ENCODE measurements at regions not wholly inside any gene's neighbourhood (a gene's known extent, or its start where the extent isn't known, plus 50 kb on each side); places are given as distances from the start of the nearest gene placed in this dataset.
"Not testable (repeated sequence)": the region's sequence is repeated elsewhere in the genome, so short reads cannot be mapped to it uniquely, and the experiment has no call there.

- Histone ChIP-seq H3K4me1 (ENCODE audit: control insufficient read depth in 1 of 2, insufficient read depth in 2 of 2, low read length in 2 of 2) (no peaks in the 10 kb centered on the region), H3K27me3 (ENCODE audit: low read depth, low read length) (no peaks in the 10 kb centered on the region), H3K9me3 (ENCODE audit: control insufficient read depth in 1 of 2, low read length in 2 of 2) (no peaks in the 10 kb centered on the region), H3K27ac (ENCODE audit: low read length) (no peak overlapping the region), H3K4me3 (ENCODE audit: low read depth in 1 of 2, low read length in 2 of 2) (no peak overlapping the region), H3K36me3 (ENCODE audit: control insufficient read depth in 1 of 2, insufficient read depth in 2 of 2, low read length in 2 of 2) (no peaks in the 10 kb centered on the region)
These were observed 117.2 kb upstream of the ATP2B1 start for GRCh38 chr12:89825591-89826449.

DNA sequence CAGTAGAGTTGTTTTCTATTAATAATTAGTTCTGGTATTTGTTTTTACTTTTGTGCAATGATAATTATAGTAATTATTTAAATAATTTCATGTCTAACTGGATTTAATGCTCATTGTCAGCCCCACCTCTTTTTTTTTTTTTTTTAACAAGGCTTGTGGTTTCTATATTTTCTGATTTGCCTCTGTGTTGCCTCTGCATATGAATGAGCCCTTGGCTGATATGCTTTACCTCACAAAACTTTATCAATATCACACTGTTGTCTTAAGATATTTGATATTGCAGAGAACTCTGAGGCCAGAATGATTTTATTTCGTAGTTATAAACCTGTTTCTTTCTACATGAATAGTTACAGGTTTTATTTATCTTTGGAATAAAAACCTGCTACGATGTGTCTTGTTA lies 116.2 kb upstream of the ATP2B1 start:
- no peak overlapping the region for H3K27ac ChIP-seq (ENCODE audit: low read length)
- no peaks in the 10 kb centered on the region for H3K9me3 ChIP-seq (ENCODE audit: control insufficient read depth in 1 of 2, low read length in 2 of 2)
- no peaks in the 10 kb centered on the region for H3K36me3 ChIP-seq (ENCODE audit: control insufficient read depth in 1 of 2, insufficient read depth in 2 of 2, low read length in 2 of 2)
- H3K4me1 ChIP-seq (ENCODE audit: control insufficient read depth in 1 of 2, insufficient read depth in 2 of 2, low read length in 2 of 2), result no peaks in the 10 kb centered on the region
- H3K27me3 ChIP-seq (ENCODE audit: low read depth, low read length), result no peaks in the 10 kb centered on the region
- H3K4me3 ChIP-seq (ENCODE audit: low read depth in 1 of 2, low read length in 2 of 2), result no peak overlapping the region

DNA sequence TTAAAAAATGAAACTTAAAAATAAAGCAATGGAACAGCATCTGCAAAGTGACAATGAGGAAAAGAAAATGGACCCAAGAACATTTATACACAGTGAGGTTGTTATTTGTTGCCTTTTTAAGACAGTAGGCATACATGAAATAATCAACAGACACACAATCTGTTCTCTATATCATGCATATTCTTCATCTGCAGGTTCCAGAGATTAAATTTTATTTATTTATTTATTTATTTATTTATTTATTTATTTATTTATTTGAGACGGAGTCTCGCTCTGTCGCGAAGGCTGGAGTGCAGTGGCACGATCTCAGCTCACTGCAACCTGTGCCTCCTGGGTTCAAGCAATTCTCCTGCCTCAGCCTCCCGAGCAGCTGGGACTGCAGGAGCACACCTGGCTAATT lies 114.4 kb upstream of the ATP2B1 start:
- not testable (repeated sequence) for H3K9me3 ChIP-seq (ENCODE audit: control insufficient read depth in 1 of 2, low read length in 2 of 2); H3K4me3 ChIP-seq (ENCODE audit: low read depth in 1 of 2, low read length in 2 of 2); H3K4me1 ChIP-seq (ENCODE audit: control insufficient read depth in 1 of 2, insufficient read depth in 2 of 2, low read length in 2 of 2); H3K27ac ChIP-seq (ENCODE audit: low read length); H3K27me3 ChIP-seq (ENCODE audit: low read depth, low read length); H3K36me3 ChIP-seq (ENCODE audit: control insufficient read depth in 1 of 2, insufficient read depth in 2 of 2, low read length in 2 of 2)

DNA sequence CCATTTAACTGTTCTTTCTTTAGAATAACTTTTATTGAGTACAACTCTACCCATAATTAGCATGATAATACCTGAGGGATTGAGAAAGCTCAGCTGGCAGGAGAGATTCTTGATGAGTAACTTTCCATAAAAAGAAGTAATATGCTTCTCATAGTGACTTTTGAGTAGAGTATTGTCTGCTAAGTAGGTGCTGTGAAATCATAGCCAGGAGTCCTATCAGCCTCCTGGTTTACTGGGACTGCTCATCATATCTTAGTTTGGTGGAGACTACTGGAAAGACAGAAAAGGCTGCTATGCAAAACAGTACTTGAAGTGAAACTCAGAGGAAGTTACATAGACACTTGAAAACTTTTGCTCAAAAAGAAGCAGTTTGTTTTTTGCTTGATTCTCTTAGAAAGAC lies 113.3 kb upstream of the ATP2B1 start:
- Histone ChIP-seq H3K27me3 (ENCODE audit: low read depth, low read length) (no peaks in the 10 kb centered on the region), H3K9me3 (ENCODE audit: control insufficient read depth in 1 of 2, low read length in 2 of 2) (no peaks in the 10 kb centered on the region), H3K4me1 (ENCODE audit: control insufficient read depth in 1 of 2, insufficient read depth in 2 of 2, low read length in 2 of 2) (no peaks in the 10 kb centered on the region)

GRCh38 chr12:89817501-89818226 lies 109.0 kb upstream of the ATP2B1 start:
- no peaks in the 10 kb centered on the region for H3K36me3 ChIP-seq (ENCODE audit: control insufficient read depth in 1 of 2, insufficient read depth in 2 of 2, low read length in 2 of 2)
- no peak overlapping the region for H3K4me3 ChIP-seq (ENCODE audit: low read depth in 1 of 2, low read length in 2 of 2)
- no peaks in the 10 kb centered on the region for H3K9me3 ChIP-seq (ENCODE audit: control insufficient read depth in 1 of 2, low read length in 2 of 2)
- H3K27me3 ChIP-seq (ENCODE audit: low read depth, low read length), result no peaks in the 10 kb centered on the region
- no peaks in the 10 kb centered on the region for H3K4me1 ChIP-seq (ENCODE audit: control insufficient read depth in 1 of 2, insufficient read depth in 2 of 2, low read length in 2 of 2)
- H3K27ac ChIP-seq (ENCODE audit: low read length), result no peak overlapping the region

More for the DNA sequence above, 113.3 kb upstream of the ATP2B1 start:
- H3K4me3 ChIP-seq (ENCODE audit: low read depth in 1 of 2, low read length in 2 of 2), result no peak overlapping the region
- no peaks in the 10 kb centered on the region for H3K36me3 ChIP-seq (ENCODE audit: control insufficient read depth in 1 of 2, insufficient read depth in 2 of 2, low read length in 2 of 2)
- H3K27ac ChIP-seq (ENCODE audit: low read length), result no peak overlapping the region

GRCh38 chr12:89815225-89815624 lies 106.6 kb upstream of the ATP2B1 start:
- H3K36me3 ChIP-seq (ENCODE audit: control insufficient read depth in 1 of 2, insufficient read depth in 2 of 2, low read length in 2 of 2), result no peaks in the 10 kb centered on the region
- no peaks in the 10 kb centered on the region for H3K27me3 ChIP-seq (ENCODE audit: low read depth, low read length)
- H3K4me1 ChIP-seq (ENCODE audit: control insufficient read depth in 1 of 2, insufficient read depth in 2 of 2, low read length in 2 of 2), result no peaks in the 10 kb centered on the region
- H3K4me3 ChIP-seq (ENCODE audit: low read depth in 1 of 2, low read length in 2 of 2), result no peak overlapping the region
- no peaks in the 10 kb centered on the region for H3K9me3 ChIP-seq (ENCODE audit: control insufficient read depth in 1 of 2, low read length in 2 of 2)
- H3K27ac ChIP-seq (ENCODE audit: low read length), result no peak overlapping the region

- Histone ChIP-seq H3K27me3 (ENCODE audit: low read depth, low read length) (no peaks in the 10 kb centered on the region), H3K9me3 (ENCODE audit: control insufficient read depth in 1 of 2, low read length in 2 of 2) (no peaks in the 10 kb centered on the region), H3K36me3 (ENCODE audit: control insufficient read depth in 1 of 2, insufficient read depth in 2 of 2, low read length in 2 of 2) (no peaks in the 10 kb centered on the region), H3K27ac (ENCODE audit: low read length) (no peak overlapping the region), H3K4me1 (ENCODE audit: control insufficient read depth in 1 of 2, insufficient read depth in 2 of 2, low read length in 2 of 2) (no peaks in the 10 kb centered on the region), H3K4me3 (ENCODE audit: low read depth in 1 of 2, low read length in 2 of 2) (no peak overlapping the region)
These were observed 94.8 kb upstream of the ATP2B1 start for GRCh38 chr12:89803412-89803811.

GRCh38 chr12:89801284-89801683 lies 92.6 kb upstream of the ATP2B1 start:
- H3K27me3 ChIP-seq (ENCODE audit: low read depth, low read length), result no peaks in the 10 kb centered on the region
- H3K4me3 ChIP-seq (ENCODE audit: low read depth in 1 of 2, low read length in 2 of 2), result no peak overlapping the region
- no peaks in the 10 kb centered on the region for H3K4me1 ChIP-seq (ENCODE audit: control insufficient read depth in 1 of 2, insufficient read depth in 2 of 2, low read length in 2 of 2)
- H3K36me3 ChIP-seq (ENCODE audit: control insufficient read depth in 1 of 2, insufficient read depth in 2 of 2, low read length in 2 of 2), result no peaks in the 10 kb centered on the region
- no peak overlapping the region for H3K27ac ChIP-seq (ENCODE audit: low read length)
- H3K9me3 ChIP-seq (ENCODE audit: control insufficient read depth in 1 of 2, low read length in 2 of 2), result no peaks in the 10 kb centered on the region

DNA sequence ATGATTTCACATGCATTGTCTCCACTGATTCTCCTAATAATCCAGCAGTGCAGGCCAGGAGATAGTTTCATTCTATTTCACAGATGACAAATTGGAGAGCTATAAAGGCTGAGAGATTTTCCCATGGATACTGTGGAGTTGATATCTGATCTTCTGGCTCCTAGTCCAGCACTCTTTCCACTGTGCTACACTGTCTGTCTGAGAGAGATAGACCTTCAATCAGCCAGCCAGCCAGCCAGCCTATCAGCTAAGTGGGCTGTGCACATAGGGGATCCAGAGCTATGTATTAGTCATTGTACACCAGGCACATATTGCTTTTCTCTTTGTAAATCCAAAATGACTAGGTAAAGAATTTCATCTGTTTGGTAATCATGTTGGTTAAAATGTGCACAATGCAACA lies 91.8 kb upstream of the ATP2B1 start:
- H3K27me3 ChIP-seq (ENCODE audit: low read depth, low read length), result no peaks in the 10 kb centered on the region
- no peaks in the 10 kb centered on the region for H3K4me1 ChIP-seq (ENCODE audit: control insufficient read depth in 1 of 2, insufficient read depth in 2 of 2, low read length in 2 of 2)
- H3K36me3 ChIP-seq (ENCODE audit: control insufficient read depth in 1 of 2, insufficient read depth in 2 of 2, low read length in 2 of 2), result no peaks in the 10 kb centered on the region
- H3K9me3 ChIP-seq (ENCODE audit: control insufficient read depth in 1 of 2, low read length in 2 of 2), result no peaks in the 10 kb centered on the region
- H3K27ac ChIP-seq (ENCODE audit: low read length), result no peak overlapping the region
- no peak overlapping the region for H3K4me3 ChIP-seq (ENCODE audit: low read depth in 1 of 2, low read length in 2 of 2)

- H3K36me3 ChIP-seq (ENCODE audit: control insufficient read depth in 1 of 2, insufficient read depth in 2 of 2, low read length in 2 of 2), result no peaks in the 10 kb centered on the region
These were observed 90.7 kb upstream of the ATP2B1 start for GRCh38 chr12:89799316-89799715.

DNA sequence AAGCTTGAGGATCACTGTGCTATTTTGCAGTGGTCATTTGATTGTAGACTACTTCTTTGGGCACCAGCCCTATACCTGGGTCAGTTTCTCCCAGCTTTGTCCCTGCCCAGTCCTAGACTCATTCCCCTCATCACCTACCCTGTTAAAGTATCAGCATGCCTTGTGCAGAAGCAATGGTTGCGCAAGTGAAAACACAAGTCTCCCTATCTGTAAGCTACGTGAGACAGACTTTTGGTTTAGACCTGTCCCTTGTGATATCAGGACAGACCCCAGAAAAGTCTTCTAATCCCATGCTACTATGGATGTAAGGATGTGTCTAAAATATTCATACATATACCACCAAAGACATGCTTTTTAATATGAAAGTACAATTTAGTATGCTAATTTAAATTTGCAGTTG lies 88.8 kb upstream of the ATP2B1 start:
- H3K27ac ChIP-seq (ENCODE audit: low read length), result no peak overlapping the region
- no peaks in the 10 kb centered on the region for H3K27me3 ChIP-seq (ENCODE audit: low read depth, low read length)
- H3K9me3 ChIP-seq (ENCODE audit: control insufficient read depth in 1 of 2, low read length in 2 of 2), result no peaks in the 10 kb centered on the region
- H3K36me3 ChIP-seq (ENCODE audit: control insufficient read depth in 1 of 2, insufficient read depth in 2 of 2, low read length in 2 of 2), result no peaks in the 10 kb centered on the region
- H3K4me1 ChIP-seq (ENCODE audit: control insufficient read depth in 1 of 2, insufficient read depth in 2 of 2, low read length in 2 of 2), result no peaks in the 10 kb centered on the region
- H3K4me3 ChIP-seq (ENCODE audit: low read depth in 1 of 2, low read length in 2 of 2), result no peak overlapping the region

More at GRCh38 chr12:89799316-89799715, 90.7 kb upstream of the ATP2B1 start:
- no peak overlapping the region for H3K4me3 ChIP-seq (ENCODE audit: low read depth in 1 of 2, low read length in 2 of 2)
- H3K4me1 ChIP-seq (ENCODE audit: control insufficient read depth in 1 of 2, insufficient read depth in 2 of 2, low read length in 2 of 2), result no peaks in the 10 kb centered on the region
- H3K9me3 ChIP-seq (ENCODE audit: control insufficient read depth in 1 of 2, low read length in 2 of 2), result no peaks in the 10 kb centered on the region
- no peak overlapping the region for H3K27ac ChIP-seq (ENCODE audit: low read length)
- H3K27me3 ChIP-seq (ENCODE audit: low read depth, low read length), result no peaks in the 10 kb centered on the region

Measured in muscle layer of duodenum (tissue), 2 donors.